Inflammatory macrophage treated with lipopolysaccharide for 1 hour (primary cell): ENCODE measurements at regions not wholly inside any gene's neighbourhood (a gene's known extent, or its start where the extent isn't known, plus 50 kb on each side); places are given as distances from the start of the nearest gene placed in this dataset.
"Not testable (repeated sequence)": the region's sequence is repeated elsewhere in the genome, so short reads cannot be mapped to it uniquely, and the experiment has no call there.

Experiments used
- DNase-seq, 2 donors: peaks; one replicate each; pipeline ENCODE4 v3.0.0-alpha.2; 2020 to 2022

GRCh38 chr4:63221477-63221876 lies 1187.8 kb downstream of the TECRL start:
- DNase-seq = no peak

- DNase-seq = no peak
These were observed 1190.4 kb downstream of the TECRL start for GRCh38 chr4:63218856-63219255.

- no peak for DNase-seq
These were observed 1195.2 kb downstream of the TECRL start for GRCh38 chr4:63214076-63214475.

- DNase-seq = no peak
These were observed 1197.3 kb downstream of the TECRL start for GRCh38 chr4:63211776-63212479.

- no peak for DNase-seq
These were observed 1197.9 kb downstream of the TECRL start for GRCh38 chr4:63211375-63211774.

GRCh38 chr4:63193029-63193428 lies 1216.2 kb downstream of the TECRL start:
- not testable (repeated sequence) for DNase-seq

GRCh38 chr4:63171341-63171740 lies 1237.9 kb downstream of the TECRL start:
- DNase-seq = no peak

- DNase-seq = no peak
These were observed 1238.3 kb downstream of the TECRL start for GRCh38 chr4:63170923-63171322.

GRCh38 chr4:63169836-63170235 lies 1239.4 kb downstream of the TECRL start:
- no peak for DNase-seq

GRCh38 chr4:63155561-63155960 lies 1253.7 kb downstream of the TECRL start:
- no peak for DNase-seq

- no peak for DNase-seq
These were observed 1285.8 kb downstream of the TECRL start for GRCh38 chr4:63123441-63123840.

GRCh38 chr4:63122955-63123354 lies 1286.3 kb downstream of the TECRL start:
- no peak for DNase-seq

- DNase-seq = no peak
These were observed 1302.7 kb downstream of the TECRL start for GRCh38 chr4:63106600-63106999.

GRCh38 chr4:63105839-63106238 lies 1303.4 kb downstream of the TECRL start:
- DNase-seq = no peak

- no peak for DNase-seq
These were observed 1318.6 kb downstream of the TECRL start for GRCh38 chr4:63090641-63091040.

GRCh38 chr4:63085091-63085490 lies 1324.2 kb downstream of the TECRL start:
- no peak for DNase-seq

GRCh38 chr4:63080934-63081333 lies 1328.3 kb downstream of the TECRL start:
- no peak for DNase-seq

GRCh38 chr4:63063760-63064159 lies 1345.5 kb downstream of the TECRL start:
- DNase-seq = no peak

- not testable (repeated sequence) for DNase-seq
These were observed 1346.4 kb downstream of the TECRL start for GRCh38 chr4:63062891-63063290.

- no peak for DNase-seq
These were observed 1359.5 kb downstream of the TECRL start for GRCh38 chr4:63049726-63050125.

GRCh38 chr4:63049278-63049677 lies 1360.0 kb downstream of the TECRL start:
- no peak for DNase-seq

GRCh38 chr4:63036159-63036866 lies 1372.9 kb downstream of the TECRL start:
- no peak for DNase-seq

GRCh38 chr4:63029380-63029779 lies 1379.9 kb downstream of the TECRL start:
- DNase-seq = no peak

- no peak for DNase-seq
These were observed 1388.6 kb downstream of the TECRL start for GRCh38 chr4:63020661-63021060.

- no peak for DNase-seq
These were observed 1392.0 kb downstream of the TECRL start for GRCh38 chr4:63017300-63017699.
